GM18519 (cell line): ENCODE measurements at regions not wholly inside any gene's neighbourhood (a gene's known extent, or its start where the extent isn't known, plus 50 kb on each side); places are given as distances from the start of the nearest gene placed in this dataset.
A peak's percentile ranks its signal among the peaks of the same experiment; 100 is the strongest.
"Not testable (repeated sequence)": the region's sequence is repeated elsewhere in the genome, so short reads cannot be mapped to it uniquely, and the experiment has no call there.

ENCODE experiments used
- ATAC-seq: cut with Tn5 transposase; IDR thresholded peaks from one replicate; pipeline ENCODE4 v1.9.1; 2021; ENCODE audit warnings: mild to moderate bottlenecking, moderate library complexity; ENCODE audit not compliant: unreplicated experiment, low FRiP score

DNA sequence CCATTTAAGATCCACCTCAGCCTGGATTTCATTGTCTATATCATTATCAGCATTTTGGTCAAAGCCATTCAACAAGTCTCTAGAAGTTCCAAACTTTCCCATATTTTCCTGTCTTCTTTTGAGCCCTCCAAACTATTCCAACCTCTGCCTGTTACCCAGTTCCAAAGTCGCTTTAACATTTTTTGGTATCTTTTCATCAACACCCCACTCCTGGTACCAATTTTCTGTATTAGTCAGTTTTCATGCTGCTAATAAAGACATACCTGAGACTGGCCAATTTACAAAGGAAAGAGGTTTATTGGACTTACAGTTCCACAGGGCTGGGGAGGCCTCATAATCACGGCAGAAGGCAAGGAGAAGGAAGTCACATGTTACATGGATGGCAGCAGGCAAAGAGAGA, 982.9 kb downstream of the TAF11L14 start:
- not testable (repeated sequence) for ATAC-seq

DNA sequence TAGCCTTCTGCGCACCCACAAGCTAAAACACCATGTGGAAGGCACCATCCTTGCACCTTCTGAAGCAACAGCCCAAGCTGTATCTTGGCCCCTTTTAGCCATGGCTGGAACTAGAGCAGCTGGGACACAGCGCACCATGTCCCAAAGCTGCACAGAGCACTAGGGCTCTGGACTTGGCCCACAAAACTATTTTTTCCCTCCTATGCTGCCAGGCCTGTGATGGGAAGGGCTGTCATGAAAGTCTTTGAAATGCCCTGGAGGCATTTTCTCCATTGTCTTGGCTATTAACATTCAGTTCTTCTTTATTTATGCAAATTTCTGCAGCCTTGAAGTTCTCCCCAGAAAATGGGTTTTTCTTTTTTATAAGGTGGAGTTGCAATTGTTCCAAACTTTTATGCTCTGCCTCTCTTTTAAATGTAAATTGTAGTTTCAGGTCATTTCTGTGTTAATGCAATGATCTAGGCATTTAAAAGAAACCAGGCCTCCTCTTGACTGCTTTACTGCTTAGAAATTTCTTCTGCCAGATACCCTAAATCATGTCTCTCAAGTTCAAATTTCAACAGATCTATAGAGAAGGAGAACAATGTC, 996.3 kb downstream of the TAF11L14 start:
- no peak for ATAC-seq

DNA sequence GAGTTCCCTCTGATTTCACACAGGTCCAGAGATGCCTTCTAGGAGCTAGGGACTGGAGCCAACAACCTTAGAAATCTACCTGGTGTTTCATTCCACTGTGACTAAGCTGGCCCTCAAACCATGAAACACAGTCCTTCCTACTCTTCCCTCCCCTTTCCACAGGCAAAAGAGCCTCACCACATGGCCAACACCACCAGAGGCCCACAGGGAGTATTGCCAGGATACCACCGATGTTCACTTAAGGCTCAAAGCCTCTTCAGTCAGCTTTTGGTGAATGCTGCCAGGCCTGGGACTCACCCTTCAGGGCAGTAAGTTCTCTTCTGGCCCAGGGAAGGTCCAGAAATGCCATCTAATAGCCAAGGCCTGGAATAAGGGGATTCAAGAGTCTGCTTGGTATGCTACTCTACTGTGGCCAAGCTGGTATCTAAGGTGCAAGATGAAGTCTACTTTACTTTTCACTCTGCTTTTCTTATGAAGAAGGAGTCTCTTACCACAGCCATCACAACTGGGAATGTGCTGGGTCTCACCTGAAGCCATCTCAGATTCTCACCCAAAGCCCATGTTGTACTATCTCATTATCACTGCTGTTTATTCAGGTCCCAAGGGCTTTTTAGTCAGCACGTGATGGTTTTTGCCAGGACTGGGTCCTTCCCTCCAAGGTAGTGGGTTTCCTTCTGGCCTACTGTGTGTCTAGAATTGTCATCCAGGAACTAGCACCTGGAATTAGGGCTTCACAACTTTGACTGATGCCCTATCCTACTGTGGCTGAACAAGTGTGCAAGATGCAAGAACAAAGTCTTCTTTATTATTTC, 1018.4 kb downstream of the TAF11L14 start:
- ATAC-seq = no peak

DNA sequence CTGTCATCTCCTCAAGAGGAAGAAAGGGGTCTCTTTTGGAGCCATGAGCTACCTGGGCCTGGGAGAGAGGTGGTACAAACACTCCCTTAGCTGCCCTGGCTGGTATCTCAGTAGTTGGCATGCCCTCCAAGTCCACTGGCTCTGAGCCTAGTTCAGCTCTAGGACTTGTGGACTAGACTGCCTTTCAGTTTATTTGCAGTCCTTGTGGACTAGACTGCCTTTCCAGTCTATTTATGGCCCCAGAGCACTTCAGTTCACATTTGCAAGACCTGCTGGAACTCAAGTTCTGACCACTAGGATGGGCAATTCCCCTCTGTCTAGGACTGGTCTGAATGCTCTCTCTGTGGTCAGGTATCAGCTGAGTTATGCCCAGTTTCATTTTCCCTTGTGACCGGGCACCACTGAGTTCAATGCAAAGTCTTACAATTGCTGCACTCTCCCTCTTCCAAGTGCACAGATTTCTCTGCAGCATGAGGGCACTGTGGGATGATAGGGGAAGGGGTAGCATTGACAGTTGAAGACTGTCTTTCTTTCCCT, 1019.0 kb downstream of the TAF11L14 start:
- ATAC-seq = no peak

DNA sequence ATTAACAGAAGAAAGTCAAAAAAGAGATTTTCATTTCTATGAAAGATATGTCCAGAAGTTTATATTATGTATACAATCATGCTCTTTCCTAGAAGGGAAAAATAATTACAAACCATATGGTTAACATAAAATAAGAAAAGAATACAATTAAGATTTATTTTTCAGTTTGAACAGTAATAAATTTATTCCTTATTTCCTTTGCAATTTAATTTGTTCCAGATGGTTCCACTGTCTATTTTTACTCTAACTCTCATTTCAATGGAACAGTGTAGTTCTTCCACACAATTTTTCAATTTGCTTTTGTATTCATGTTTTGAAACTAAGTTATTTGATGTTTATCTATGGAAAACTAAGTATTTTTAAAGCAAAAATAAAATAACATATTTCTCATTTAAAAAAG, 1026.3 kb downstream of the TAF11L14 start:
- ATAC-seq = no peak

DNA sequence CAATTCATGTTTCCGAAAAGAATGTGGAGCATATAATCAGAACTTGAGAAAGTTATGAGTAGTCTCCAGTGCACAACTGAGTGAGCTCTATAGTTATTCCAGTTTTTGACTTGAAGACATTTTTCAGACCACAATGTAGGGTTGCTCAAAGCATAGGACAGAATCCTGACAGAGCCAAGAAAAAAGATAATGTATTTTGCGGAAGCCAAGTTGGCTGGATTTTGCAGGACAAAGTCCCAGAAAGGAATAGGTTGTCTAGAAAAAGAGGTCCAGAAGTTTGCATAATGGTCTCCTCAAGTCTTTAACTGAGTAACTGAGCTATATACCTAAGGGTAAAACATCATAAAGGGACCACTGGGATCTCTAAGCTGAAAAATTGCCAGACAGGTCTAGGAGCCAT, 1028.0 kb downstream of the TAF11L14 start:
- no peak for ATAC-seq

DNA sequence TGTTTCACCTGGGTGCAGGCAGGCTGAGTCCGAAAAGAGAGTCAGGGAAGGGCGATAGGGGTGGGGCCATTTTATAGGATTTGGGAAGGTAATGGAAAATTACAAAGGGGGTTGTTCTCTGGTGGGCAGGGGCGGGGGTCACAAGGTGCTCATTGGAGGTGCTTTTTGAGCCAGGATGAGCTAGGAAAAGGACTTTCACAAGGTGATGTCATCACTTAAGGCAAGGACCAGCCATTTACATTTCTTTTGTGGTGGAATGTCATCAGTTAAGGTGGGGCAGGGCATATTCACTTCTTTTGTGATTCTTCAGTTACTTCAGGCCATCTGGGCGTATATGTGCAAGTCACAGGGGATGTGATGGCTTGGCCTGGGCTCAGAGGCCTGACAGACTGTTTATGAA, 1040.0 kb downstream of the TAF11L14 start:
- ATAC-seq = not testable (repeated sequence)

DNA sequence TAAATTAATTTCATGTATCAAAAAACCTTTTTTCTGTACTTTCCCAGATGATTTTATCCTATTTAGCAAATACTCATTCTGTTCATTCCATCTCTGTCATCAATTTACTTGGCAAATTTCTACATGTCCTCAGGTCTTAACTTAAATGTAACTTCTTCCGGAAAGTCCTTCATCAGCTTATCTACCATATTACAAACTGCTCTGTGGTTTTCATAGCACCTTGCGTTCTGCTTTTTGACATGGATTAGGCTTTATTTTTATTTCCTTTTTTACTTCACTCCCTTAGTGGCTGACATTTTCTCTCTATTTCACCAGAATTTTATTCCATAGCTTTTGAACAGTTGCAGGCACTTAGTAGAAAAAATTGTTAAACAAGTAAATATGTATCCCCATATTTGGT, 1040.8 kb downstream of the TAF11L14 start:
- no peak for ATAC-seq

DNA sequence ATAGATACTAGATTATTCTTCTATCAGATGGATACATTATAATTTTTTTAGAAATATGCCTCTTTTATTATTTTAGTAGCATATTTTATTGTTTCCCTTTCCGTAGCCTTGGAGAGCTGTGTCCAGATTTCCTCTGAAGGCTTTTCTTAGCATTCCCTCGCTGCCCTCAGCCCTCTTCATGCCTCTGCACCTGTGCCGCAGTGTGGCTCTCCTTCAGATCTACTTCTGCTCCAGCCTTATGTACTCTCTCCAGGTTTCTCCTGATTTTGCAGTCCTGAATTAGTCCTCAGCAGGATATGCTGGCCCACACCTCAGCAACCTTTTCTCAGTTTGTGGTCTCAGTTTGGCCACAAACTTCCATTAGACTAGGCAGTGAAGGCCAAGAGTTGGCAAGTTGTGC, 1052.0 kb downstream of the TAF11L14 start:
- ATAC-seq = no peak

DNA sequence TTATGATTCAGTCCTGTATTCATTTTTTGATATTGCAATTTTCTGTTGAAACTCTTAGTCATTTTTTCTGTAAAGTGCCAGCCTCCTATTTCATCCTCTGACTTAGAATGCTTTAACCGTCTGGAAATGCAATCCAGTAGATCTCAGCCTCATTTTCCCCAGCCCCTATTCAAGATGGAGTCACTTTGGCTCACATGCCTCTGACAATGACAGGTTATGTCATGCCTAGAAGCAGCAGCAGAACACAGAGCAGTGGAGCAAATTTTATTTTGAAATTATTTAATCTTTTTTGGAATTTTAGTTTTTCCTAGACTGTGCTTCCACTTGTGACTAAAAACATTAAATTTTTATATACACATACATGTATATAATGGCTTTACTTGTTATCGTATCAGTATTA, 1053.2 kb downstream of the TAF11L14 start:
- ATAC-seq = no peak

DNA sequence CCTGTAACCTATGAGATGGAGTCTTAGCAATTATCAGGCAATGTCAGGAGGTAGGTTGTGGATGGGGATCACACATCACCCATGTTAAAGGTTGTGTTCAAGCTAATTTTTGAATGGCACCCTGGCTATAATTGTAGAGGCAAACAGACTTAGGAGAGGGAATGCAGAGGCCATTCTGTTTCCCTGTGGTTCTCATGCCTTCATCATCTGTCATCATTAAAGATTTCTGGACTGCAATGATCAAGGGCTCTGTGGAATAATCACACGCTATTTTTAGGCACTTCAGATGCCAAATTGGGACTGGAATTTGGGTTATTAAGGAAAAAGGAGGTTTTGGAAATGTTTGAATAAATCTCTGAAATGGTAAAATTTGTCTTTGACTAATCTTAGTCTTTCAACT, 1065.4 kb downstream of the TAF11L14 start:
- ATAC-seq = no peak

DNA sequence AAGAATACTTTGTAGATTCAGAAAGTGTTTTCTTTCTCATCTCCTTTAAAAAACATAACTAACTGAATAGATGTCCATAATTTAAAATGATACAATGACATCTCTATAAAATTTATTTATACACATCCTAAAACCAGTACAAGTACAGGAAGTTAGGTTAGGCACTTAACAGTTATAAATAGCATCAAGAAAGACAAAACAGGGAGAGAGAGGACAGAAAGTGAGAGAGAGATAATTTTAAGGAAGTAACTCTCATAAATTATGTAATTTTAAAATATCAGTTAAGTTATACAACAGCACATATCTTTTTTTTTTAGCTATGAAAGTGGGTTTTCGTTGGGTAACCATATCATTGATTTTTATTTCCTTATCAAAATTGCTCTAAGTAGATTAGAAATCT, 1068.6 kb downstream of the TAF11L14 start:
- no peak for ATAC-seq

DNA sequence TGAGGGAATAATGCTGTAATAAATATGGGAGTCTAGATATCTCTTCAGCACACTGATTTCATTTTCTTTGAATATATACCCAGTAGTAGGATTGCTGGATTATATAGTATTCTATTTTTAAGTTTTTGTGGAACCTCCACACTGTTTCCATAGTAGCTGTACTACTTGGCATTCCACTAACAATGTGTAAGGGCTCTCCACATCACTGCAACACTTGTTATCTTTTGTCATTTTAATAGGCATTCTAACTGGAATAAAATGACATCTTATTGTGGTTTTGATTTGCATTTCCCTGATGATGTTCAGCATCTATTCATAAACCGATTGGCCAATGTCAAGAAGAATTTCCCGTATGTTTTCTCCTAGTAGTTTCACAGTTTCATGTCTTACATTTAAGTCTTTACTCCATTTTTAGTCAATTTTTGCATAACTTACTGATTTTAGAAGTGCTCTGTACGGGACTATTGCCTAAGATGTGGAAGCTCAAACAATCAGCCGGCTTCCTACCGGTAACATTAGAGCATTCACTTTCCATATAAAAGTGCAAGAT, 1078.8 kb downstream of the TAF11L14 start:
- no peak for ATAC-seq

DNA sequence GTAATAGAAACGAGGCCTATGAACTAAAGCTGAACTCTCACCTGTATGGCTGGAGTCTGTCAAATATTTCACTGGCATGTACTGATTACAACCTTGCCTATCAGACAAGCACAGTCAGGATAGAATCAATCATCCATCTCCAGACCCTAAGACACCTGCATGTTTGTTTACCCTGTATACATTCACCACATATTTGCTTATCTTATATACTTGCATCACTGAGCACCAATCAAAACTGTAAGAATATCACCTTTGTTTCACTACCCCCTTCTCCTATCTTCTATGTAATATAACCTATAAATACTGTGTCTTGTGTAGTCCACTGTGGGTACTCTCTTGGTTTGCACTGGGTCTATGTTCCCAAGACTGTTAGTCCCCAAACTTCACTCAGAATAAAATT, 1085.7 kb downstream of the TAF11L14 start:
- ATAC-seq = no peak

DNA sequence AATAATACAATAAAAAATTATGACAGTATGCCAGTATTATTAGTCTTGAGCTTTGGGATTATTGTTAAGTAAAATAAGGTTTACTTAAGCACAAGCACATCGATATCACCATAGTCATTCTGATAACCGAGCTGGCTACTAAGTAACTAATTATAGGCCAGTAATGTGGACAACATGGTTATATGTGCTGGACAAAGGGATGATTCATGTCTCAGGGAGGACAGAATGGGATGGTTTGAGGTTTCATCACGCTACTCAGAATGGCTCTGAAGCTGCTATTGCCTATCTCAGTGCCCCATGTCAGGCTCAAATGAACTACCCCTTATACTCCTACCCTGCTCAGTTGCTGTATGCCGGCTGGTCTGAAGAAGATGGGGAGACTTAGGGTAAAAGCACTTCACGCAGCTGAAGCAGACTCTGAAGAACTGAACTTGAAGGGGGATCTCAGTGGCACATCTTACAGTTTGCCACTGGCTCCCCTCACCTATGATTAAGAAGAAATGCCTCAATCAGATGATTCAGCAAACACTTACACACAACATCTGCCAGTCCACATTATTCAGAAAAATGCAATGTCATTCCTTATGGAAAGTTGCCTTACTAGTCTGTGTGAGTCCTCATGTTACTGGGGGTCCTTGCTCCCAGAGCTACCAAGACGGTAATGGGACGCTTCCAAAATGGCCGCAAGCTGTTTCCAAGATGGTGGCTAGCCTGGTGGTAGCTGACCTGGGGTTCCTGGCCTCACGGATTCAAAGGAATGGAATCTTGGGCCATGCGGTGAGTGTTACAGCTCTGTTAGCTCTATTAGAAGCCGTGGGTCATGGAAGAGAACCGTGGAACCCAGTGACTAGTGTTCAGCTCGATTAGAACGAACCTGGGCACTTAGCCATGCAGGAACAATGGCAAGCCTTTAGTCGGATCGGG, 1098.6 kb downstream of the TAF11L14 start:
- ATAC-seq = no peak

DNA sequence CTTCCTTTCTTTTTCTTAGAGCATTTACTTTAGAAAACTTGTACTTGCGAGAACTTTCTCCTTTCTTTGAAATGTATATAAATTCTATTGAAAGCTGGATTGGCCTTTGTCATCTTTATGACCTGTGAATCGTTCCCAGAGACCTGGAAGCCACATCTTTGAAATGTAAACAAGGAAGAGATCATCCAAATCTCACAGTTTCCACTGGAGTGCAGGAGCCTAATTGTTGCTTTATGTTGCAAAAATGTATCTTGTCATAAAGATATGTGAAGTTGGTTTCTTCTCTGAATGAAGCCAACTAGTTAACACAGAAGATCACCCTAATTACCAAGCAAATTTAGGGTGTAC, 1101.8 kb downstream of the TAF11L14 start:
- no peak for ATAC-seq

DNA sequence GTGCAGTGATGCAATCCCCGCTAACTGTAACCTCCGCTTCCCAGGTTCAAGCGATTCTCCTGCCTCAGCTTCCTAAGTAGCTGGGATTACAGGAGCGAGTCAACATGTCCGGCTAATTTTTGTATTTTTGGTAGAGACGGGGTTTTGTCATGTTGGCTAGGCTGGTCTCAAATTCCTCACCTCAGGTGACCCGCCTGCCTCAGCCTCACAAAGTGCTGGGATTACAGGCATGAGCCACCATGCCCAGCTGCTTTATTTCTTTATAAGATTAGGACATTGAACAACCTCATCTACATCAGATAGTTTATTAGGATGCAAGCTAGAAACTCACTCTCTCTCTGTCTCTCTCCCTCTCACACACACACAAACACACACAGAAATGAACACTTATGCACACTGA, 1102.5 kb downstream of the TAF11L14 start:
- ATAC-seq = not testable (repeated sequence)

DNA sequence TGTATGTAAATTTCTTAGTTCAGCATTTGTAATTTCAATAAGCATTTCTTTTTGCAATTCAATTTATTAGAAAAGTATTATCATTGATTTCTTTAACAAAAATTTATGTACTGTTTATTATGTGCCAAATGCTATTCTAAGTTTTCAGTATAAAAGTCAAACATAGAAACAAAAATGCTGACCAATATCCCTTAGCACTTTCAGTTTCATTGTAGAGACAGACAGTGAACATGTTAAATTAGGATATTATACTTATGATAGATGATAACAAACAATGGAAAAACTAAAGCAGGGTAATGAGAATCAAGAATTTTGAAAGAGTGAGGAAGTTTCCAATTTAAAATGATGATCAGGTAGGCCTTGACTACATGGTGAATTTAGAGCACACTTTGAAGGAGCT, 1106.0 kb downstream of the TAF11L14 start:
- peak; percentile 35 for ATAC-seq

DNA sequence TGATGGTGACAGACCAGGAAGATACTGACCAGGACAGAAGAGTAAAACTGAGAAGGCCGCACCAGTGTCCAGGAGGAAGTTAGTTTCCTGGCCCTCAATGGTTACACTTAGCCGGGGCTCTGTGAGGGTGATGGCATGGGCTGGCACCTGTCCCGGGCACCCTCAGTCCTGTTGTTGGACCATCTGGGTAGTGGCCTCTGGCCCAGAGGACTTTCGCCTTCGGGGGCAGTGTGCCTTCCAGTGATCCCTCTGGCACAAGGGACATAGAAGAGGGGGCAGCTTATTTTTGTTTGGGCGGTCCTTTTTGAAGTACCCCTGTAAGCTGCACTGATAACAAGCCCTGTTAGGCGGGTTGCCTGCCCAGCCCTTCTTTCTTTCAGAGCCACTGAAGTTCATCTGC, 1108.6 kb downstream of the TAF11L14 start:
- no peak for ATAC-seq

DNA sequence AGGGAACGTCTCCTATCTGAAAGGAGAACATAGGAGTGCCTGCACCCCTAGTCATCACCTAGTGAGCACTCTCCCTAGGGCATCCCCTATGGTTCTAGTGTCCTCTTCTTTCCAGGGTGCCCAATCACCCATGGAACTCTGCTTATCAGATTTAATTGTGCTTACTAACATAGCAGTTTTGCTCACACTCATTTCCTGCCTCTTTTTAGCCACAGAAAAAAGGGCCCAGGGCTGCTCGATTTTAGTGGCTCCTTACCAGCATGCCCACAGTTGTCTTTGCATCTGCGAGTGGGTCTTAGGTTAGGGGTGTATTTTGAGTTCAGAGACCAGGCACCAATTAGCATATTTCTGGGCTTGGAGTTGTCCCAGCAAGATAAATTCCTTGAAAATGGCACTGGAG, 1110.2 kb downstream of the TAF11L14 start:
- no peak for ATAC-seq
